ENCODE measurements at regions not wholly inside any gene's neighbourhood (a gene's known extent, or its start where the extent isn't known, plus 50 kb on each side); places are given as distances from the start of the nearest gene placed in this dataset.

DNA sequence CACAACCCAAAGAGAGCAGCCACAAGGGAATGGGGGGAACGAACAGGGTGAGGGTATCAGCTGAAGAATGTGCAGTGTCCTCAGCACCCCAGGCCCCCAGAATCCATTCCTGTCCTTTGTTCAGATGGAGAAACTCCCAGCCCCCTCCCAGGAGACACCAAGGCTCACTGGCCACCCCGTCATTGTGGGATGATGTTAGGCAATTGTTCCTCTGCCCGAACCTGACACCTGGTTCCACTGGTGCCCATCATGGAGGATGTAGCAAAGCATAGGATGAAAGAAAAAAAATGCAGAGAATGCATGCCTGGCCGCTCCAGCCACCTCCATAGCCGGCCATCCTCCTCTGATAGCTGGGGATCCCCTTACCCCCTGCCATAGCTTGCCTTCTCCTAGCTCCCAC lies 197.3 kb upstream of the TWIST2 start:
- TF ChIP-seq GATA2 (IDR thresholded peaks at IDR 0.05; ENCODE audit: low read depth, low read length): no peak
- TF ChIP-seq GATA3 (IDR thresholded peaks at IDR 0.05; ENCODE audit: low read depth, low read length): no peak

Measured in SH-SY5Y (cell line).